HG03135 (cell line): ENCODE measurements at regions not wholly inside any gene's neighbourhood (a gene's known extent, or its start where the extent isn't known, plus 50 kb on each side); places are given as distances from the start of the nearest gene placed in this dataset.
A peak's percentile ranks its signal among the peaks of the same experiment; 100 is the strongest.
"Not testable (repeated sequence)": the region's sequence is repeated elsewhere in the genome, so short reads cannot be mapped to it uniquely, and the experiment has no call there.

ENCODE experiments used
- ATAC-seq: cut with Tn5 transposase; IDR thresholded peaks from one replicate; pipeline ENCODE4 v1.9.1; 2021; ENCODE audit warnings: mild to moderate bottlenecking, moderate library complexity; ENCODE audit not compliant: unreplicated experiment

DNA sequence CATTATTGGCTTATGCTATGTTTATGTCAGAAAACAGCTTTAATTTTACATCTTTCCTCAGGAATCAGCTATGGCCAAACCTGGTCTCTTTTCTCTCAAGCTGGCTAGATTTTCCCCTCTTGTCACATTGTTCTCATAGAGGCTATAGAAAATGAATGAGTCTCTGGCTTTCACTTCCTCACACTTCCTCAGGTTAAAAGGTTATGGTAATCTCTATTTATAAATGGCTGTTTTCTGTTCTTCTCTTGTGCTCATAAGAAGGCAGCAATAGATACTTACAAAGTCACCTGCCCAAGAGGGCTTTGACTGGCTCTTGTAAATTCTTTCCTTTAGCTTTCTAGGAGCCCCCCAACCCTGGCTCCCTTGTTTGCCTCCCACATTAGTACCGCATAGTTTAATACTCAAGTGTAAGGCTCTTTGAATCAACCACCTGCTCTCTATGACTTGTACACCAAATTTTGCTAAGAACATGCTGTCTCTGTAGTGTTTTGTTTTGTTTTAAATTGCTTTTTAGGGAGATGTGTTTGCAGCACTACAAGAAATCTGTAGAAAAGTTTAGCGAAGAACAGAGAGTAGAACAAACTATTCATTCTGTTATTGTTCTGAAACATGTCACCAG, 897.4 kb upstream of the CITED2 start:
- peak; percentile 99 for ATAC-seq

DNA sequence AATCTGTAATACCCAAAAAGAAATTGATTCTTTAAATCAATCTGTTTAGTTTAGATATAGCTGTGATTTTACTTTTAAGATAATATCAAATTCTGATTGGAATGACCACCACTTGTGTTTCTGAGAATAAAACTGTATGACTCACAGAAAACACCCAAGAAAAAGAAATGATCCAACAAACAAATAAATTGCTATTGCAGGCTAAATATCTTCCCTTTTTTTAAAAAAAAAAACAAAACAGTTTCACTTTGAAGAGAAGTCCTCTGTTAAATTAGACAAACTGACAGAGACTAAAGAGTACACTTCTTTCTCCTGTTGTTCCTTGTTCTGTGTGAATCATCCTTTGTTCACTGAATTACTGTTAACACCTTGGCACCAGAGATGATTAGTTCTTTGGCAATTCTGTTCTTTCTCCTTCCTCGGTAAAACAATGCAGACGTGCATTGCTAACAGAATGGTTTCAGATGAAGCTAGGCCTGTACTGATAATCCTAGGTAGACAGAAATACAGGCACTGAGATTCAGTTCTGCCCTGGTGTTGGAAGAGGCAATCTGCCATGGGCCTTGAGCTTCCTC, 895.2 kb upstream of the CITED2 start:
- ATAC-seq: no peak

DNA sequence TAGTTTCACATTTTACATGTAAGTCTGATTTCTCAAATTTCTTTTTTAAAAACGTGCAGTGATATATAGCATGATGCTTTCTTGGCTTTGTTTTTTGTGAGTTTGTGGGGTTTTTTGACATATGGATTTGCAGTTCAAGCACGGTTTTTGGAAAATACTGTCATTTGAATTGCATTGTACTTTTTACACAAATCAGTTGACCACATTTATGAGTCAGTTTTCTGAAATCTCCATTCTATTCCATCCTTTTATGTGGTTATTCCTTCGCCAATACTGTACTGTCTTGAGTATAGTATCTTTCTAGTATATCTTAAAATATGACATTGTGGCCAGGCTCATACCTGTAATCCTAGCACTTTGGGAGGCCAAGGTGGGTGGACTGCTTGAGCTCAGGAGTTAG, 890.0 kb upstream of the CITED2 start:
- ATAC-seq: no peak

DNA sequence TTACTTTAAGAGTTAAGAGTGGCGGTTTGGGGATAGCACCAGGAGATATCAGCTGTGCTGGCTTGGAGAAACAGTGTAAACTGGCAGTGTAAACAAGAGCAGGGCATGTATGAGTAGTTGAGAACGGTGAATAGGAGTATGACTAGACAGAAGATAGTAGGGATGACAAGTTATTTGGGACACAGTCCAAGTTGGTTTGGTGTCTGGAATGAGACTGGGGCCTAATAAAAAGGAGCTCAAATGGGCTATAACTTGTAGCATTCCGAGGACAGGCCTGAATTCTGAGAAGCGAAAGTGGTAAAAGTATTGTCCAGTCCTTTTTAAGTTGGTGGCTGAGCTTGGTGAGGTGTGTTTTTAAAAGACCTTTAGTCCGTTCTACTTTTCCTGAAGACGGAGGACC, 883.9 kb upstream of the CITED2 start:
- not testable (repeated sequence) for ATAC-seq

DNA sequence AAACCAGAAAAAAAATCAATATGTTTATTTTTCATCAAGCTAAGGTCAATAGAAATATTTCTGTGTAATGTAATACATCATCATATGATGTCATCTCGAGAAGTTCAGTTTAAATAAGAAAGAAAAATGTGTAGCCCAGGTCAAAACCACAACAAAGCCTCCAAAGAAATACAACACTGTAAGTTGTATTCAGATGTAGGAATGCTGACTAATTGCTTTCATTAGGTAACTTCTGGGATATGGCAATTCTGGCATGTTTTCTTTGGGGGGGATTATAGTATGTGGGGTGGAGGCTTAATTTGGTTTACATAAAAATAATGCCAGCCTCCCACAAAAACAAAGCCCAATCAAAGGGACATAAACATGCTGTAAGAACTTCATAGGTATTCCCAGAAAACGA, 881.8 kb upstream of the CITED2 start:
- ATAC-seq: no peak

DNA sequence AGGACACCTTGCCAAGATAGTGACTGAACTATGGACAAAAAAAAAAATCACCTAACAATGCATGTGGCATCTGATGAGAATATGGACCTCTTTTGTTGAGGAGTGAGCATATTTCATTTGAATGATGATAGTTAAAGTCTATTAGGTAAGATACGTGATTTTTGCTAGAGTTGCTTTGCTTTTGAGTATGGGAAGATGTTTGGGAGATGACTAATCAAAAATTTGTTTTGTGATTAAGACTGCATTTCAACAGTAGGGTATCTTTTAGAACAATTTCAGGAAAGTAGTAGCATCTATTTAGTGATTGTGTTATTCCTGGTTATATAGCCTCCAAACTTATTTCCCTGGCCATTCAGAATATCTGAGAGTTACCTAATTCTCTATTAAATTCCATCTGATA, 878.6 kb upstream of the CITED2 start:
- ATAC-seq: no peak

DNA sequence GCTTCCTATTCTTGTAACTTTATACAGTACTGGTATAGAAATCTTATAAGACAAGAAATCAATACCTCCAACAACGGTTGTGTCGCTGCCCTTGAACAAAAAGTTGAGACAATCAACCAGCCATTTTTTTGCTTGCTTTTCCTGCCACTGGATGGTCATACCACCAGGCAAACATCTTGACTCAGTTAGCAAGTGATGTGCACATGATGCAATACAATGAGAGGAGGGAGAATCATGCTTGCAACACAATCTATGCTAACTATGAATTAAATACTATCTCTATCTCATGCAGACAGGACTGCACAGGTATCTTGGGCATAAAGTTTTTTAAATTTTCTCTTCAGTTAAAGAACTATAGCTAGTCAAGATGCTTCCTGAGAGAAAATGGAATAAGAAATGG, 877.7 kb upstream of the CITED2 start:
- no peak for ATAC-seq

DNA sequence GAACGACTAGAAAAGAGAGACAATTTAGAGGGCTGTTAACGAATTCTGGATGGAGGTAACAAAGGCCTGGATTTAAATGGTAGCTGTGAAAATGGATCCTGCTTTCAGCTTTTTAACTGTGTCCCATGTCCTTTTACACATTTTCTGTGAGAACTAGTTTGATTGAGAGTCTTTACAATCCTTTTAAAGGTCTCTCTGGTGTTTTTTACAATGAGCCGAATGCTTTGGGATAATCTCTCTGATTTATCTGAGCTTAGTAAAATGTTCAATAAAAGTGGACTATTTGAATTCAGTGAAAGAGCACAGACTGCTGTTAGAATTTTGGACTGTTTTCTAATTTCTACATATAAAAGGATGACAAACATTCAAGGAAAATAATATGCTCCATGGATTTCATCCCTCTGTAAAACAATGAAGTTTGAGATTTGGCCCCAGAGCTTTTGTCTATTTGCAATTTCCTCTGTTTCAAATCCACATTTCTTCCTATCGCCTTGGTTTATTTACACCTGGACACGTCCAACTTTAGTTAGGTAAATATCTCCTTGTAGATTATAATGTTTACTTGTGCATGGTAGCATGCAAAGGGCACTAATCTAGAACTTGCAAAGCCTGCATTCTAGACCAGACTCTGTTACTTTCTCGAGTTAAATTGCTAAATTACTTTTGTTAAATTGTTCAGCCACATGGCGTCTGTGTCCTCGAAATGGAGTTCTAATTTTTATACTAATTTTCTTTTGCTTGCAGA, 871.0 kb upstream of the CITED2 start:
- ATAC-seq: no peak

DNA sequence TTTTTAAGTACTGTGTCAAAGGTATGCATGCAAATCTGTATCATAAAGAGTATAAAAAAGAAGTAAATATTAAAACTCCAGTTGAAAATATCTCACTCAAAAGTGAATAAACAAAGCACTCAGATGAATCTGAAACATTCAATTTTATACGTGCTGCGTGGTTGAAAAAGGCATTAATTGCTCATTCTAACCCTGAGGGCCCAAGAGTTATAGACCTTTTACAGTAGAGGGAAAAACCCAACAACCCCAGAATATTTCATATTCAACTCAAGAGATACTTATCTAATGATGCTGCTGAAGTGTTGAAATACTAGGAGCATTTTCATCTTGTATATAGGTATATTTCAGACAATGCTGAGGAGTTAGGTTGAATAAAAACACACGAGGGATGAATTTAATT, 862.8 kb upstream of the CITED2 start:
- no peak for ATAC-seq

DNA sequence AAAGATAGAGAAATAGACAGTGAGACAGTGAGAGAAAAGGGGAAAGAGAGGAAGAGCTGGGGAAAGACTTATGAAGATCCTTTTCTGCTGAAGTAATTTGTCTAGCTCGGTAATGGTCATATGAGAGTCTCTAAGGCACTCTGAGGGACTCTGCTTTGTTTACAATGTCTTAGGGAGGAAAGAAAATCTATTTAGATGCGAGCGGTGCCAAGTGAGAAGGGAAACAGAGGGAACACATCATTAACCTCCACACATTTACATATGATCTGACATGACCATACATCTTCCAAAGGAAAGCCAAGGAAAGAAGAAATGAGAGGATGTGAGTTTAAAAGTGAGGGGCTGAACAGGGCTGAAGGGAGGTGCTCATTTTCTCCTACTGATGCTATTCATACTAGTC, 862.3 kb upstream of the CITED2 start:
- no peak for ATAC-seq

DNA sequence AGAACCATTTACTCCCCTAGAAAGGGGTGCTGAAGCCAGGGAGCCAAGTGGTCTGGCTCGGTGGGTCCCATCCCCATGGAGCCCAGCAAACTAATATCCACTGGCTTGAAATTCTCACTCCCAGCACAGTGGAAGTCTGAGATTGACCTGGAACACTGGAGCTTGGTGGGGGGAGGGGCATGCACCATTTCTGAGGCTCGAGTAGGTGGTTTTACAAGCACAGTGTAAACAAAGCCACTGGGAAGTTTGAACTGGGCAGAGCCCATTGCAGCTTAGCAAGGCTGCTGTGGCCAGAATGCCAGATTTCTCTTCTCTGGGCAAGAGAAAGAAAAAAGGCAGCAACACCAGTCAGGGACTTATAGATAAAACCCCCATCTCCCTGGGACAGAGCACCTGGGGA, 855.8 kb upstream of the CITED2 start:
- no peak for ATAC-seq

DNA sequence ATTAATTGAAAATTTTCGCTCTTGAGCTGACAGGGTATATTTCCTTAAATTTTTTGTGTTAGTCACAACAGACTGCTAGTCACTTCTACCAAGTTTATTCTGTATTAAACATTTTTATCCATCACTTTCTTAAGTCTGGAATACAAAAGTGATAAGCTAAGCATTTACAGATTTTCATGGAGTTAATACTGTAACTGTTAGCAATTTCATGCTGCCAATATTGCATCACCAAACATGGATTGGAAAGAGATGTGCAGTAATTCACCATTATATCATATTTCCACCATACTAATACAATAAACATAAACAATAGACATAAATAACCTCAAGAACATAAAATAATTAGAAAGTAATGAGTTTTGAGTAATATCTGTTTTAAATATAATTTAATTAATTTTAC, 854.0 kb upstream of the CITED2 start:
- no peak for ATAC-seq

DNA sequence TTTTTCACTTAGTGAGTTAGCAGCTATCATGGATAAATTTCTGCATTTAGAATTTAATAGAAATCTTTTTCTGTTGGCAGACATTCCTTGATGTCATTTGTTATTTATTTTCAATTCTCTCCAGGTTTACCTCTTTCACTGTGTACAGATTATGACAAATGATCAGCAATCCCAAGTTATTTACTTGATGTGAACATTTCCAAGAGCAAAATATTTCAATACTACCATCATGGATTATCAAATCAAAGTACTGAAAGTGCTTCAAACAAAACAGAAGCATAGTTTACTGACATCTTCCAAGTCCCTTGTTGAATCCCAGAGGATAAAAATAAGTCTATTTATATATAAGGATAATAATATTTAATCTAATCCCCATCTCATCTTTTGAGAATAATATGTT, 852.2 kb upstream of the CITED2 start:
- no peak for ATAC-seq

DNA sequence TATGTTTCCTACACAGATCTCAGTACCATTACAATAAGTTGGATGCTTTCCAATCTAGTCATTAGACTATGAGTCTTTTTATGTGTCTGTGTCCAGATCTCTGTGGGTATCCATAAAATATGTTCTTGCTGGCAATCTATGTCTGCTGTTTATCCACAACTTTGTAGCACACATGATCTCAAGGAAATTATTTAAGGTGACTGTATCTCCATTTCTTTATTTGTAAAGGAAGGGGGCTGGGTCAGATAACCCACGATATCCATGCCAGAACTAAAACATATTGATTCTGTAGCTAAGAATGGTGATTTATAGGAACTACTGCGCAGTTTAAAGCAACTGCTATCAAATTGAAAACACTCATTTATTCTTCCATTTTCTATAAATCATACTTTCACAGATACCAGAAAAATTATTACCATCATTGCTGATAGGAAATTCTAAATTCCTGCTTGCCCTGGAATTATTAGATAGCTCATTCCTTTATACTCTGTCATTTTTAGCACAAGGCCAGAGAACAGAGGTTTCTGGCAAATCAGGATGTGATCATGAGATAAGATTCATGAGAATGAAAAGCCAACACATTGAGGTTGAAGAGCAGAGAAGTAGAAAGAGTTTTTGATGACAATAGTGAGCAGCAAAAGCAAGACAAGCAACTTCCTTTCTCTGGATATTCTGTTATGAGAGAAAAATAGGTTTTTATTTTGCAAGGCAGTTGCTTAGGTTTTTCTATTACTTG, 851.4 kb upstream of the CITED2 start:
- no peak for ATAC-seq

DNA sequence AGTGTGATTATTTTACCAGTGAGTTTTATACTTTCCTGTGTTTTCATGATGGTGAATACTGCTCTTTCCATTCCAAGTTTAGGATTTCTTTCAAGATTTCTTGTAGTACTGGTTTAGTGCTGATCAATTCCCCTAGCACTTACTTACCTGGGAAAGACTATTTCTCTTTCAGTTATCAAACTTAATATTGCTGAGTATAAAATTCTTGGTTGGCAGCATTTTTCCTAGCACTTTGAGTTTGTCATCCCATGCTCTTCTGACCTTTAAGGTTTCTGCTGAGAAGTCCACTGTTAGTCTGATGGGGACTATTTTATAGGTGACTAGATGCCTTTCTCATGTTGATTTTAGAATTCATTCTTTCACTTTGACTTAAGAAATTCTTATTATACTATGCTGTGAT, 842.8 kb upstream of the CITED2 start:
- no peak for ATAC-seq

DNA sequence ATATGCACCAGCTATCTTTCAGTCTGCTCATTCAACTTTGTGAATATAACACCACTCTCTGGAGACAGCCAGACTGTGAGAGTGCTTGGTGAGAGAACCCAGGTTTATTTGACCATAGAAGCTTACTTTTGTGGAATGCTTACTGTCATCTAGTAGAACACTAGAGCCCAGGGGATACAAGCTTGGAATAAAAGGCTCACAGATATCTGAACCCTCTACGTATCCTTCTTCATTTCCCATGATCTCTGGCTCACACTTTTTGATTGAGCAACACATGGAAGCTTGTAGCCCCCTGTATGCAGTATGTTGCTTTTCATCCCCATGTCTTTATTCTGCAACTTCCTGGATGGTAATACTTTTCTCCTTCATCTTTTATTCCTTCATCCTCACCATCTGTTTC, 835.3 kb upstream of the CITED2 start:
- no peak for ATAC-seq

DNA sequence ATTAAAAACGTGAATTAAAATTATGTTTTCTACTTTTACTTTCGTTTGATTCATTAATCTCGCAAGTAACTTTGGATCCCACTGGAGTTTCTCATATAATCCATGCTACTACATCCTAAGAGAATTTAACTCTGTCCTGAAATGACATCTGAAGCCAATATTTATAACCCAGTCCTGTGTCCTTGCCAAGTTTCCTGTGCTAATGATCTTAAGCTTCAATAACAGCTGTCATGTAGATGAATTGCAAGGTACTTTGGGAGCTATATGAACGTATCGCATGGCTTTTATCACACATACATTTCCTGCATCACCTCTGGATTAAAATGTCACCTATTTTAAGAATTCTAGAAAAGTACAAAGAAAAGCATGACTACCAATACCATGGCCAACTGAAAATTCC, 833.8 kb upstream of the CITED2 start:
- ATAC-seq: no peak

DNA sequence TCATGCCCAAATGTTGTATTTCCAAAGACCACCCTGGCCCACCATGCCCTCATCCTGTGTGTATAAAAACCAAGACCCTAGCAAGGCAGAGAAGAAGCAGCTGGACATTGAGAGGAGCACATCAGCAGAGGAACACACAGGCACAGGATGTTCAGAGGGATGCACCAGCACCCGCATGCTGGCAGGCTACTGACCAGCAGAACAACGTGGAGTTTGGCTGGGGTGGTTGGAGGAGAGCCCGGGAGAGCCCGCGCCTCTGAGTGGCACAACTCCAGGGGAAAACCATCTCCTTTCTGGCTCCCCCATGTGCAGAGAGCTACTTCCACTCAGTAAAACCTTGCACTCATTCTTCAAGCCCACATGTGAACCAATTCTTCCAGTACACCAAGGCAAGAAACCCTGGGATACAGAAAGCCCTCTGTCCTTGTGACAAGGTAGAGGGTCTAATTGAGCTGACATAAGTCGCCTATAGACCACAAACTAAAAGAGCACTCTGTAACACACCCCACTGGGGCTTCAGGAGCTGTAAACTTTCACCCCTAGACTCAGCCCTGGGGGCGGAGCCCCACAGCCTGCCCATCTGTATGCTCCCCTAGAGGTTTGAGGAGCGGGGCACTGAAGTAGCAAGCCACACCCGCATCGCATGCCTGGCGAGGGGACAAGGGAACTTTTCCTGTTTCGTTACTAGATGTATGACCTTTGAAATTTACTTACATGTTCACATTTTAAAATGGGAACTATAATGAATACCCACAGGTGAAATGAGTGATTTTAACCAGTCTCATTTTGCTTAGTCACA, 831.5 kb upstream of the CITED2 start:
- no peak for ATAC-seq

DNA sequence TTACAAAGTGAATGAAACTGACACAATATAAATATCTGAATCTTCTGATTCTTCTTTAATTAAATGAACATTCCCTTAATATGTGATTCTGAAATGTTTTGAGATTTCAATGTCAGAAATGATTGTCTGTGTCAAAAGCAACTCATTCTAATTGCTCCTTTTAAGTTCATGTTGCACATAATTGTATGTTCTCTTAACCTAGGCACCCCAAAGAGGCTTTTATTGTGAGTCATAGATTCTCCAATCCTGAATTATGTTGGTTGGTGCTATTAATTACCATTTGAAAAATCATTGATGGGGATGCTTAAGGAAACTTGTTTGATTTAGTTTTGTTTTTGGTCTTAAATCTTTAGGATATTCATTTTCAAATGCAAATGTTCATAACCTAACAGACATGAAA, 829.7 kb upstream of the CITED2 start:
- no peak for ATAC-seq

DNA sequence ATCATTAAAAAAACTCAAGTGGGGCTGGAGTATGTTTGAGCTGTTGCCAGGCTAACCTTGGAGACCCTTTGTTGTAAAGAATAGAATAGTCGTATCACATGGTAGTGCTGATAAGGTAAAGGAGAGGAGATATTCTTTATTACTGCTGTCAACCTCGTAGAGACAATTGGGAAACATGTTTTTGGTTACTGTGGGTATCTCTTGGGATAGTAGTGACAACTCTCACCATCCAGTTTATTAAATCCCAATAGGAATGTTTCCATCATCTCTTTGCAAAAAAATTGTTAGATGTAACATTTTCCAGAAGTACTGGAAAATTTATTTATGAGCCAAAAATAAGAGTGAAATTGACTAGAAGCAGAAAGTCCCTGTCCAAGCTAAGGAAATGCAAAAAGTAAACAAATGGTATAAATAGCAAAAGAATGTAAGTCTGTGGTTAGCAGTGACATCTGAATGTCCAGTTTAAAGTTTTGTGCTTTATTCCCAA, 829.3 kb upstream of the CITED2 start:
- ATAC-seq: no peak

DNA sequence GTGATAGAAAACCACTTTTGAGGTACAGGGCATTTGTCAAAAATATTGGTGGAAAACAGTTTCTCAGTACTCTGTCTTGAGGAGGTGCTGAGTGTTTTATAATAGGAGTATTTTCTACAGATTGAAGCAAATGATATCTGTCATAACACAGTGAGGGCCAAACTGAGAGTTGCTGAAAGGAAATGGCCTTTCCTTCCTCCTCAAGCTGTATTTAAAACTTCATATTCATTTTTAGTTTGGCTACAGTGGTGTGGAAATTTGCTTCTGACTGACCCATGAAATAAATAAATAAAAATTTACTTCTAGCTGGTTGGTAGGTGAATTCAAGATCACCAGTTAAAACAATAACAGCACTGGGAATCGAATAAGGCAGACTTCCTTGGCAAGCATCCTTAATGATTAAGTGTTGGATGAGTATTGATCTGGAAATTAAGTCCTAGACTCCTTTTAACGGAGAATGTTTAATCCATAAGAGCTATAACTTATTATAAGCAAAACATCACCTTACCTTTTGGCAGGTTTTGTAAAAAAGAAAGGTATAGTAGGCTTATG, 828.6 kb upstream of the CITED2 start:
- no peak for ATAC-seq
